C4-2B (cell line): ENCODE measurements at regions not wholly inside any gene's neighbourhood (a gene's known extent, or its start where the extent isn't known, plus 50 kb on each side); places are given as distances from the start of the nearest gene placed in this dataset.

Experiments
- CTCF ChIP-seq: fragments of 450-650 bp; conservative IDR thresholded peaks from 2 replicates; pipeline ENCODE4 v1.5.1; 2017; ENCODE audit warnings: mild to moderate bottlenecking
- ZFX ChIP-seq: fragments of 450-650 bp; IDR thresholded peaks from 2 replicates; pipeline ENCODE4 v1.6.1; 2017

- TF ChIP-seq CTCF = no peak
- TF ChIP-seq ZFX = no peak
Observed at GRCh38 chr3:117192888-117193287, 483.3 kb downstream of the TUSC7 start.
